NCI-H1092 treated with DMSO at 0.1 percent for 48 hours (cell line): ENCODE measurements at regions not wholly inside any gene's neighbourhood (a gene's known extent, or its start where the extent isn't known, plus 50 kb on each side); places are given as distances from the start of the nearest gene placed in this dataset.

Source experiments
- DNase-seq: peaks from one replicate; lab custom pipeline; 2025; lab: John Stamatoyannopoulos, UW

- DNase-seq: no peak
Observed at GRCh38 chr3:99439892-99440291, 198.5 kb upstream of the COL8A1 start.

GRCh38 chr3:99434190-99434589 lies 204.2 kb upstream of the COL8A1 start:
- no peak for DNase-seq

DNA sequence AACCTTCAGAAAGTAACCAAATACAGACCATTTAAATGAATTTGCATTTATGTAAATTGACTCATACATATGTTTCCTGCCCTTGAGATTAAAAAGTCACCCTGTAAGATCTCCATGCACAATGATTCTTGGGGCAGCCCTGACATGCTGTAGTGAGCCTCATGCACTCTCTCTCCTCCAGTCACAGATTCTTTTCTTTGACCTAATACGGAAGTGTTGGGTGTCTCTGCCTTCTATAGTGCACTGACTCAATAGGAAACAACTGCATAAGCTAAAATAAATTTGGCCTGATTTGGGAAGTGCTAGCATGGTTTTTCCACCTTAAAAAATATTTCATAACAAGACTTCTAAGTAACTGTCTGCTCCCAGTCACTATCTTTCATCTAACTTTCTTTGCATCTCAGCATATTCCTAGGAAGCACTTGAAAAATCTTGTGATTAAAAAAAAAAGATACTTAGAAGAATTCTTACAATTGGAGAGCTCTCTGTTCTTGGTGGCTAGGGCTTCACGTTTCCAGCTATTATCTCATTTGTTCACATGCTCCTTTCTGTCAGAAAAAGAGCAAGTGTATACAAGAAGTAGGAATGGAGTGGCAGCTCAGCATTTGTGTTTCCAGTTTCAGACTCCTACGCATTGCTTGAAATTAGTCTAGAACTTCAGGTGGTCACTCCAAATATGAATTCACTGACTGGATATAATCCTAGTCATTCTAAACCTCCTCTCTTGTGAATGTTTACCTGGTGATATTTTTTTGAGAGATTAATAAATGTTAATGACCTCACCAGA lies 207.9 kb upstream of the COL8A1 start:
- DNase-seq: no peak

DNA sequence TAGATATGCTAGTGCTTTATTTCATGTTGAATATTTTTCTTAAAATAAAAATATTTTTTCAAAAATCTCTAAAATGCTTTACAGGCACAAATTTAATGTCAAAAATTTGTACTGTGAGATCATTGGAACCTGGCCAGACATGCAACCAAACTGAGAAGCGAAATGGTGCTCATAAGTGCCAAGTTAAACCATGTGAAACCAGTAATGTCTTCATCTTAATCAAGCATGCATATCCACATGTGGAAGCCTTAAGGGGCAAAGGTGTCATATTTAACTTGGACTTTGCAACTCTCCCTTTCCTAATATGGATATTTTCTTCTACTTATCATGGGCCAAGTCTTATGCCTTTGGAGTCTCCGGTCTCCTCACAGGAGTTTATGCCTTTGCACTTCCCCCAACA lies 208.9 kb upstream of the COL8A1 start:
- no peak for DNase-seq

DNA sequence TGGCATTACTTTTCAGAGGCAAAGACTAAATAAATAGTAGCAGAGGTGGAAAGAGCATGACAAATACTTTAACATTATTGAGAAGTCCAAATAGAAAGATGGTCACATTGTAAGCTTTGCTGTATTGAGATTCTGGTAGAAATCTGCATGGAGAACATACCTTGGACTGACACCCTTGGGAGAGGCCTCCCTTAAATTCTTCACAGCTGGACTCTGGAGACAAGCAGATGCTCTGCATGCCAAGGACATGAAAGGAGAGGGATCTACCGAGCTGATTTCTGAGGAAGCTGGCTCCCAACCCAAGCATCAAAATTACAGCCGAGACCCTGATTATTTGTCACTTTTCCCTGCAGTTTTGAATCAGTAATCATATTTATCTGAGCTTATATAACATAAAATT lies 212.5 kb upstream of the COL8A1 start:
- no peak for DNase-seq

DNA sequence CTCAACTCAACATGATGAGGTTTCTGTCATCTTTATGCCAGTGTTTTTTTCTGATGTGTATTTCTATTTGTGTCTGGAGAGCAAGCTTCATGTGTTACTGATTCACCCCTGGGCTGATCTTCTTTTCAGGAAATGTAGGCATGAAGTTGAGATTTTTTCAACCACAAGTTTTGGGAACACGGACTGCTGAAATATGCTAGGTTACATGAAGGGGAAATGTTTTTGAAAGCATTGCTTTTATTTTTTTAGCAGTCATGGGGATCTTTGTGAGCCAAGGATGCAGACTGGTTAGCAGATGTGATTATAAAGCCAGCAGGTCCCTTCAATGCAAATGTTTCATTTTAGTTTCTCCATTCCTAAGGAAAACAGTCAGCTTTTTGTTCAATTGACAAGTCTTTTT lies 219.3 kb upstream of the COL8A1 start:
- no peak for DNase-seq

DNA sequence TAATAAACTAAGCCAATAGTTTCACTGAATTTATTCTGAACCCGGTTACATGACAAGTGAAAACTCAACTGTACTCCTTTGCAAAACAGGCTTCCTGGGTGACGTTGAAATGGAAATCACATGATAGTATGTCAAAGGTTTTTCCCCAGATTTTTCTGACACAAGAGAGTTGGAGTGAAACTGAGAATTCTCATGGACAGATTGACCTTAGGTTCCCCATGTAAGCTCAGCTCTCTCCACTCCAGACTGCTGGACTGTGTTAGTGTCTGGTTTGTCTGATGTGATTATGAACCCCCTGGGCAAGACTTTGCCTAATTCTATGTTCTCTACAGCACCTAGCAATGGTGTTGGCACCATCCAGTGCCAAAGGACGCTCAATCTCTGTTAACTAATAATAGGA lies 219.7 kb upstream of the COL8A1 start:
- DNase-seq: no peak

- DNase-seq: no peak
Observed at GRCh38 chr3:99418209-99418635, 220.2 kb upstream of the COL8A1 start.

DNA sequence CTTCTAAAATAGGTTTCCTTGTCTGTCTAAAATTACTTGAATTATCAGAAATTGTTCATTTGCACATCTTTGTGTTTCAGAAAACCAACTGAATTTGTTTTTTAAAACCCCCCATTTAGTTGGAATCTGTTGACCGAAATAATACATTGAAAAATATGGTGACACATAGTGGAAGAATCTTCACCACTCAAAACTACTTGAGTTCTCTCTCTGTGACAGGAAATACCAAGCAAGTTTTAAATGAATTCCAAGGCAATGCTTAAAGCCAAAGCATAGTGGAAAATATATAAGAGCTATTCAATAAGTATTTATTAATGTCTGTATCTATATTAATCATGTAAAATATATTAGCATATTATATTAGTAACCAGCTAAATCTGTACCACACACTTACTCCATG lies 224.9 kb upstream of the COL8A1 start:
- DNase-seq: no peak

- no peak for DNase-seq
Observed at GRCh38 chr3:99410789-99411311, 227.5 kb upstream of the COL8A1 start.

DNA sequence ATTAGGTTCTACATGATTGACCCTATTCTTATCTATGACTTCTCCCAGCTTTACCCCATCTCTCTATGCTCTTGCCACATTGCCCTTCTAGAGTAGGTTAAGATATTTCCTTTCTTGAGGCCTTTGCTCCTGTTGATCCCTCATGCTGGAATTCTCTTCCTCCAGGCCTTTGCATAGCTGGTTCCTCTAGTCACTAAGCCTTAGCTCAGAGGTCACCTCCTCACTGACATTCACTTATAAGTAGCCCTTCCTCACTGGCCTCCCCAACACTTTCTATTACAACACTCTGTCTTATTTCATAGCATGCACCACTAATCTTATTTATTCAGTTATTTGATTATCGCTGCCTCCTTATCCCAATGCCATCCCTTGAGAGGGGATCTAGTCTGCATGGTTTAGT lies 228.4 kb upstream of the COL8A1 start:
- DNase-seq: no peak

- DNase-seq: no peak
Observed at GRCh38 chr3:99407257-99407656, 231.1 kb upstream of the COL8A1 start.

- DNase-seq: no peak
Observed at GRCh38 chr3:99402755-99403154, 235.6 kb upstream of the COL8A1 start.

GRCh38 chr3:99400352-99400751 lies 238.0 kb upstream of the COL8A1 start:
- DNase-seq: no peak

GRCh38 chr3:99396651-99397275 lies 241.6 kb upstream of the COL8A1 start:
- no peak for DNase-seq

DNA sequence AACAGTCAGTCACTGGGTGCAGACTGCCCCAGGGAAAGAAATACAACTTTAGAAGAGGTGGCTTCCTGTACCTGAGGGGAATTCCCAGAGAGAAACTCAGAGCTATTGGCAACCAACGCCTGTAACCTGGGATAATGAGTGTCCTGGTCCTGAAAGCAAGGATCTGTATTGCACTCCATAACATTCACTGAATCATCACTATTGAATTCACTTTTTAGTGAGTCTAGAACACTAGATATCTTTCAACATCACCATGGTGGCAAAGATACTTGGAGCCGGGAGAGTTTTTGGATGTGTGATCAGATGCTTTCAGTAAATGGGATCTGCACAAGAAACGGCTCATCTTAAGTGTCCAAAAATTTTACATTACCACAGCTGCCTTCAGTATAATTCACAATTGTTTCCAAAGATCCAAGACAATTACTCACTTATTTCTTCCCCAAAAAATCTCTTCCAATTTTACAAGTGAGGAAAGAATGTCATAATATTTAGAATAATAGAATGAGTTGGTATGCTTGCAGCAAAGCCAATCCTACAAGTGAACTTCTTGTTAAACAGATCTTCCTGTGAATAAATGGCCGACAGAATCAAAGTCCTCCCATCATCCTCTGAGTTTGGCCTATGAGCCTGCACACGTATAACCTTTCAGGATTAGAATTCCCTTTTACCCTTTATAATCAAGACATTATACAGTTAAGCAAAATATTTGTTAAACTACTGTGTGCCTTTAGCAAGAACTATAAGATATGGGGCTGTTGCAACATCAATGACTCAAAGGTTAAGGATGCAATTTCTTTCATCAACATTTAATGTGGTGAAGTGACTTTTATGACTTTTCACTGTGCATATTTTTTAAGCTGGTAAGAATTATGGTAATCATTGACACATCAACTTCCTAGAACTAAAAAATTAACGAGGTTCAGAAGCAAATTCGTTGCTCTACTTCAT lies 243.3 kb upstream of the COL8A1 start:
- DNase-seq: no peak

GRCh38 chr3:99393961-99394360 lies 244.4 kb upstream of the COL8A1 start:
- no peak for DNase-seq

GRCh38 chr3:99388780-99389179 lies 249.6 kb upstream of the COL8A1 start:
- DNase-seq: no peak

- no peak for DNase-seq
Observed at GRCh38 chr3:99384596-99384995, 253.8 kb upstream of the COL8A1 start.

- DNase-seq: no peak
Observed at GRCh38 chr3:99376926-99377325, 261.5 kb upstream of the COL8A1 start.

GRCh38 chr3:99373846-99374210 lies 264.6 kb upstream of the COL8A1 start:
- DNase-seq: no peak

- DNase-seq: no peak
Observed at GRCh38 chr3:99373088-99373845, 265.1 kb upstream of the COL8A1 start.
